ENCODE measurements at regions not wholly inside any gene's neighbourhood (a gene's known extent, or its start where the extent isn't known, plus 50 kb on each side); places are given as distances from the start of the nearest gene placed in this dataset.

DNA sequence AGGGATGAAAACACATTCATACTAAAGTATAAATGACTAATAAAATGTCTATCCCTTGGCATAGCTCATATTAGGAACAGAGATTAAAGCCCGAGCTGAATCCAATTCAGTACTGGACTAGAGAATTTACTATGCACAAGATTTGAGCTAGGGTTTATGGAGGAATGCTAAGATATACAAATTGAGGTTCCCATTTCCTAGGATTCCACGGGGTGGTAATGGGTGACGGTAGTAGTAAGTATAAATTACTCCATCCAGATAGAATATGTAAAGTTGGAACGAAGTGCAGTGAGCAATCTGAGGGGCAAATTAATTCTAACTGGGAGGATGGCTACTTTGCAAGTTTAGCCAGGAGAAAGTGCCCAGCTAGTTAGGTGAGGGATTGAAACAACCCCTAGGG, 156.5 kb downstream of the GAS1 start:
- TF ChIP-seq EZH2phosphoT487 (IDR thresholded peaks at IDR 0.05; ENCODE audit: borderline replicate concordance) = no peak
- TF ChIP-seq, protein P1, sequence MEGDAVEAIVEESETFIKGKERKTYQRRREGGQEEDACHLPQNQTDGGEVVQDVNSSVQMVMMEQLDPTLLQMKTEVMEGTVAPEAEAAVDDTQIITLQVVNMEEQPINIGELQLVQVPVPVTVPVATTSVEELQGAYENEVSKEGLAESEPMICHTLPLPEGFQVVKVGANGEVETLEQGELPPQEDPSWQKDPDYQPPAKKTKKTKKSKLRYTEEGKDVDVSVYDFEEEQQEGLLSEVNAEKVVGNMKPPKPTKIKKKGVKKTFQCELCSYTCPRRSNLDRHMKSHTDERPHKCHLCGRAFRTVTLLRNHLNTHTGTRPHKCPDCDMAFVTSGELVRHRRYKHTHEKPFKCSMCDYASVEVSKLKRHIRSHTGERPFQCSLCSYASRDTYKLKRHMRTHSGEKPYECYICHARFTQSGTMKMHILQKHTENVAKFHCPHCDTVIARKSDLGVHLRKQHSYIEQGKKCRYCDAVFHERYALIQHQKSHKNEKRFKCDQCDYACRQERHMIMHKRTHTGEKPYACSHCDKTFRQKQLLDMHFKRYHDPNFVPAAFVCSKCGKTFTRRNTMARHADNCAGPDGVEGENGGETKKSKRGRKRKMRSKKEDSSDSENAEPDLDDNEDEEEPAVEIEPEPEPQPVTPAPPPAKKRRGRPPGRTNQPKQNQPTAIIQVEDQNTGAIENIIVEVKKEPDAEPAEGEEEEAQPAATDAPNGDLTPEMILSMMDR (conservative IDR thresholded peaks at IDR 0.05; ENCODE audit: low read length) = no peak

Data from Loucy (cell line).